Sigmoid colon (tissue), 6 donors: ENCODE measurements at regions not wholly inside any gene's neighbourhood (a gene's known extent, or its start where the extent isn't known, plus 50 kb on each side); places are given as distances from the start of the nearest gene placed in this dataset.

ENCODE experiments used
- DNase-seq: peaks from one replicate; pipeline ENCODE4 v3.0.0-alpha.2; 2019
- H3K27ac ChIP-seq, 4 donors: fragments of 200-600 bp; sonication (generic); one replicate each; pipeline ENCODE4 v1.5.1; 2016 to 2019; ENCODE audit warnings: mild to moderate bottlenecking in 1 of 4
- H3K27me3 ChIP-seq, 3 donors: fragments of 200-600 bp; sonication (generic); one replicate each; pipeline ENCODE4 v1.5.1; 2019; ENCODE audit warnings: mild to moderate bottlenecking in 1 of 3
- H3K36me3 ChIP-seq, 4 donors: fragments of 200-600 bp; sonication (generic); one replicate each; pipeline ENCODE4 v1.5.1; 2016 to 2019
- H3K4me1 ChIP-seq, 4 donors: fragments of 200-600 bp; sonication (generic); one replicate each; pipeline ENCODE4 v1.5.1; 2017 to 2019
- H3K4me3 ChIP-seq, 4 donors: fragments of 200-600 bp; sonication (generic); one replicate each; pipeline ENCODE4 v1.5.1; 2017 to 2019; ENCODE audit warnings: mild to moderate bottlenecking in 2 of 4, moderate library complexity in 1 of 4
- H3K9me3 ChIP-seq, 4 donors: fragments of 200-600 bp in 3 of 4; sonication (generic) in 3 of 4; one replicate each; pipeline versions ENCODE4 v1.5.1 to v1.6.1; 2013 to 2019
- EP300 ChIP-seq, 4 donors: sonication (generic); formaldehyde crosslinking; IDR thresholded peaks; one replicate each; pipeline ENCODE4 v1.6.1; 2017; ENCODE audit warnings: antibody characterized with exemption in 4 of 4
- POLR2A ChIP-seq, 2 donors: fragments of 450-650 bp; IDR thresholded peaks; one replicate each; pipeline ENCODE4 v1.6.1; 2016; ENCODE audit warnings: antibody characterized with exemption in 2 of 2, mild to moderate bottlenecking in 2 of 2, moderate library complexity in 2 of 2
- POLR2AphosphoS5 ChIP-seq, 4 donors: sonication (generic); formaldehyde crosslinking; IDR thresholded peaks; one replicate each; pipeline ENCODE4 v1.6.1; 2017; ENCODE audit warnings: antibody characterized with exemption in 4 of 4
- WGBS, 2 donors: extraction: QIAGEN DNeasy Blood & Tissue Kit; methylation state at CpG; one replicate each; pipeline ENCODE4 v1.1.7; 2013; 5-methylcytosine and 5-hydroxymethylcytosine counted together
- intact Hi-C: fragments of 100-400 bp; cut with DNase I; formaldehyde crosslinking; loops from one replicate; pipeline ENCODE4 v1.15.1; 2023
- TF ChIP-seq, protein P1 (sequence below), 4 experiments: fragments of 450-650 bp in 3 of 4; fragments of 200-600 bp in 1 of 4; IDR thresholded peaks; one replicate each; pipeline ENCODE4 v1.5.1; 2016 to 2019; ENCODE audit warnings: antibody characterized with exemption in 4 of 4, mild to moderate bottlenecking in 3 of 4, moderate library complexity in 2 of 4
- donor health status: healthy with polysubstance abuse.
- donor health status: healthy.

DNA sequence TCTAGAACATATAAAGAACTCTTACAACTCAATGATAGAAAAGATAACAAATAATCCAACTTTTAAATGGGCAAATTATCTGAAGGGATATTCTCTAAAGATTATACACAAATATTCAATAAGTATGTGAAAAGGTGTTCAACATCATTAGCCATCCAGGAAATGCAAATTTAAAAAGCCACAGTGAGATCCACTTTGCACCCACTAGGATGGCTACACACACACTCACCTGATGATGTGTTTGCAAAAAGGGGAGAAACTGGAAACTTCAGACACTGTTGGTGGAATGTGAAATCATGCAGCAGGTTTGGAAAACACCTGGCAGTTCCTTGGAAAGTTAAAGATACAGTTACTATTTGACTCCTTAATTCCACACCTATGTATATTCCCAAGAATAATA, 87.2 kb upstream of the GYPC start:
- TF ChIP-seq POLR2AphosphoS5 (IDR thresholded peaks at IDR 0.05) (no peak), POLR2A (IDR thresholded peaks at IDR 0.05) (no peak), EP300 (IDR thresholded peaks at IDR 0.05) (no peak)
- TF ChIP-seq, protein P1, sequence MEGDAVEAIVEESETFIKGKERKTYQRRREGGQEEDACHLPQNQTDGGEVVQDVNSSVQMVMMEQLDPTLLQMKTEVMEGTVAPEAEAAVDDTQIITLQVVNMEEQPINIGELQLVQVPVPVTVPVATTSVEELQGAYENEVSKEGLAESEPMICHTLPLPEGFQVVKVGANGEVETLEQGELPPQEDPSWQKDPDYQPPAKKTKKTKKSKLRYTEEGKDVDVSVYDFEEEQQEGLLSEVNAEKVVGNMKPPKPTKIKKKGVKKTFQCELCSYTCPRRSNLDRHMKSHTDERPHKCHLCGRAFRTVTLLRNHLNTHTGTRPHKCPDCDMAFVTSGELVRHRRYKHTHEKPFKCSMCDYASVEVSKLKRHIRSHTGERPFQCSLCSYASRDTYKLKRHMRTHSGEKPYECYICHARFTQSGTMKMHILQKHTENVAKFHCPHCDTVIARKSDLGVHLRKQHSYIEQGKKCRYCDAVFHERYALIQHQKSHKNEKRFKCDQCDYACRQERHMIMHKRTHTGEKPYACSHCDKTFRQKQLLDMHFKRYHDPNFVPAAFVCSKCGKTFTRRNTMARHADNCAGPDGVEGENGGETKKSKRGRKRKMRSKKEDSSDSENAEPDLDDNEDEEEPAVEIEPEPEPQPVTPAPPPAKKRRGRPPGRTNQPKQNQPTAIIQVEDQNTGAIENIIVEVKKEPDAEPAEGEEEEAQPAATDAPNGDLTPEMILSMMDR (IDR thresholded peaks at IDR 0.05) = no peak
- H3K27ac ChIP-seq = no peak overlapping the region
- no peaks in the 10 kb centered on the region for H3K9me3 ChIP-seq
- H3K27me3 ChIP-seq = no peaks in the 10 kb centered on the region
- H3K36me3 ChIP-seq = no peaks in the 10 kb centered on the region
- DNase-seq = no peak
- no peaks in the 10 kb centered on the region for H3K4me1 ChIP-seq
- H3K4me3 ChIP-seq = no peak overlapping the region
- intact Hi-C loops = no loop called here

- TF ChIP-seq, protein P1 (IDR thresholded peaks at IDR 0.05) = no peak
- TF ChIP-seq POLR2A (IDR thresholded peaks at IDR 0.05) (no peak), EP300 (IDR thresholded peaks at IDR 0.05) (no peak), POLR2AphosphoS5 (IDR thresholded peaks at IDR 0.05) (no peak)
- intact Hi-C loops = no loop called here
- no peak overlapping the region for H3K4me3 ChIP-seq
- no peak overlapping the region for H3K27ac ChIP-seq
- no peak for DNase-seq
- 18 to 41% methylated on average over 3 of the region's 3 CpGs for WGBS, 2 donors
- no peaks in the 10 kb centered on the region for H3K27me3 ChIP-seq
- no peaks in the 10 kb centered on the region for H3K4me1 ChIP-seq
- H3K9me3 ChIP-seq = no peaks in the 10 kb centered on the region
- H3K36me3 ChIP-seq = no peaks in the 10 kb centered on the region
Observed at GRCh38 chr2:126571403-126571802, 84.6 kb upstream of the GYPC start.

DNA sequence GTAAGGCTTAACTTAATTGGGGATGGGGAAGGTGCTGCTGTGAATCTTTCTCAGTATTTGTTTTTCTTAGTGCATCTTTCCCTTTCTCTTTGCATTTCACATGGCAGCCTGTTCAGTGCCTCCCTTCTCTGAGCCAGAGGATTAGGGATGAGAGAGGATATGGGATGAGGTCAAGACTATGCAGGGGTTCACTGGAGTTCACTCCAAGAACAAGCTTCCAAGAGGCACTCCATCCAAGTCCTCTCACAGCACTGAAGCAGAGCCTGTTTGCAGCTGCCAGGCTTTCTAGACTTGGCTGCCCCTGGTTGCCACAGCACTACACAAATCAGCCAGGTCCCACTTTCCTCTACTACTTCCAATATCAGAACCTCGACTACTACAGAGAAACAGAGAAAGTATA, 80.3 kb upstream of the GYPC start:
- no peak for DNase-seq
- Histone ChIP-seq H3K4me1 (no peaks in the 10 kb centered on the region), H3K9me3 (no peaks in the 10 kb centered on the region), H3K27ac (no peak overlapping the region), H3K4me3 (no peak overlapping the region), H3K27me3 (no peaks in the 10 kb centered on the region), H3K36me3 (no peaks in the 10 kb centered on the region)
- TF ChIP-seq, protein P1 (IDR thresholded peaks at IDR 0.05) = no peak
- TF ChIP-seq POLR2A (IDR thresholded peaks at IDR 0.05) = no peak
- TF ChIP-seq POLR2AphosphoS5 (IDR thresholded peaks at IDR 0.05) = no peak
- no peak for TF ChIP-seq EP300 (IDR thresholded peaks at IDR 0.05)
- WGBS, 2 donors = 47 to 79% methylated on average over 1 of the region's 1 CpG
- intact Hi-C loops = no loop called here

DNA sequence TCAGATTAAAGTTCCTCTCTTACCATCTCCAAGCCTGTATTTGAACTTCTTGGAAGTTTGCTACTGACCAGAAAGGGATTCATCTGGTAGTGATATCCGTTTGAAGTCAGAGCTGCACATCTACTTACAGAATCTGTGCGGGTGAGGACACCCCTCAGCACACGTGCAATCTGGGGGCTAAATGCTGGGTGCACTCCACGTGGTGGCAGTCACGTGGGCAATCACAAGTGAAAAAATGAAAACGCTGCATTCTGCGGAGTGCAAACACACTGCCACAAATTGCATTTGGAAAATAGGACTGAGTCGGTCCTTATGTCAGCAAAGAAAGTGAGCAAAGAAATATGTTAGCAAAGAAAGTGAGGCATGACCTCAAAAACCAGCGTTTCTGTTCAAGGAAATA, 76.1 kb upstream of the GYPC start:
- DNase-seq = no peak
- H3K36me3 ChIP-seq = no peaks in the 10 kb centered on the region
- intact Hi-C loops = no loop called here
- TF ChIP-seq POLR2AphosphoS5 (IDR thresholded peaks at IDR 0.05) (no peak), EP300 (IDR thresholded peaks at IDR 0.05) (no peak), POLR2A (IDR thresholded peaks at IDR 0.05) (no peak)
- TF ChIP-seq, protein P1 (IDR thresholded peaks at IDR 0.05) = no peak
- no peaks in the 10 kb centered on the region for H3K4me1 ChIP-seq
- H3K4me3 ChIP-seq = no peak overlapping the region
- H3K27ac ChIP-seq = no peak overlapping the region
- no peaks in the 10 kb centered on the region for H3K9me3 ChIP-seq
- WGBS, 2 donors = 88 to 92% methylated on average over 9 of the region's 9 CpGs
- H3K27me3 ChIP-seq = no peaks in the 10 kb centered on the region

DNA sequence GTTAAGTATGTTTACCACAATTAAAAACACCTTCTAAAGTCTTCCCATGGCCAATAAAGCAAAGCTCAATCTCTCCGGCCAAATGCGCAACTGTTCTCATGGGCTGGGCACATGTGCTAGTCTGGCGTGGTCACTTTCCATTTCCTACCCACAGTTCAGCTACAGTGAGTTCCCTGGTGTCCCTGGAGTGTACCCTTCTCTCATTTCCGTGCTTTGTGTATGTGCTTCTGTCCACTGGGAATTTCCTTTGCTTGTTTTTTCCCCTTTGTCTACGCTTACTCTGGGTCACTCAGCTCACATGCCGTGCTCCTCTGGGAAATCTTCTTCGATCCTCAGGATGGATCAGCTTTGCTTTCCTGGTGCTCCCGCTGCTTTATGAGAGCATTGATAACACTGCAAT, 69.6 kb upstream of the GYPC start:
- Histone ChIP-seq H3K9me3 (no peaks in the 10 kb centered on the region), H3K27me3 (no peaks in the 10 kb centered on the region), H3K36me3 (no peaks in the 10 kb centered on the region), H3K4me1 (no peaks in the 10 kb centered on the region), H3K27ac (no peak overlapping the region), H3K4me3 (no peak overlapping the region)
- no peak for DNase-seq
- 83 to 89% methylated on average over 8 of the region's 8 CpGs for WGBS, 2 donors
- TF ChIP-seq POLR2AphosphoS5 (IDR thresholded peaks at IDR 0.05) = peak in 1 of 4 donors; percentile 15
- no peak for TF ChIP-seq EP300 (IDR thresholded peaks at IDR 0.05)
- TF ChIP-seq POLR2A (IDR thresholded peaks at IDR 0.05) = no peak
- TF ChIP-seq, protein P1 (IDR thresholded peaks at IDR 0.05) = no peak
- intact Hi-C loops = no loop called here
